ENCODE measurements at regions not wholly inside any gene's neighbourhood (a gene's known extent, or its start where the extent isn't known, plus 50 kb on each side); places are given as distances from the start of the nearest gene placed in this dataset.

GRCh38 chr6:92126983-92127382 lies 1292.4 kb downstream of the EPHA7 start:
- TF ChIP-seq, protein P1, sequence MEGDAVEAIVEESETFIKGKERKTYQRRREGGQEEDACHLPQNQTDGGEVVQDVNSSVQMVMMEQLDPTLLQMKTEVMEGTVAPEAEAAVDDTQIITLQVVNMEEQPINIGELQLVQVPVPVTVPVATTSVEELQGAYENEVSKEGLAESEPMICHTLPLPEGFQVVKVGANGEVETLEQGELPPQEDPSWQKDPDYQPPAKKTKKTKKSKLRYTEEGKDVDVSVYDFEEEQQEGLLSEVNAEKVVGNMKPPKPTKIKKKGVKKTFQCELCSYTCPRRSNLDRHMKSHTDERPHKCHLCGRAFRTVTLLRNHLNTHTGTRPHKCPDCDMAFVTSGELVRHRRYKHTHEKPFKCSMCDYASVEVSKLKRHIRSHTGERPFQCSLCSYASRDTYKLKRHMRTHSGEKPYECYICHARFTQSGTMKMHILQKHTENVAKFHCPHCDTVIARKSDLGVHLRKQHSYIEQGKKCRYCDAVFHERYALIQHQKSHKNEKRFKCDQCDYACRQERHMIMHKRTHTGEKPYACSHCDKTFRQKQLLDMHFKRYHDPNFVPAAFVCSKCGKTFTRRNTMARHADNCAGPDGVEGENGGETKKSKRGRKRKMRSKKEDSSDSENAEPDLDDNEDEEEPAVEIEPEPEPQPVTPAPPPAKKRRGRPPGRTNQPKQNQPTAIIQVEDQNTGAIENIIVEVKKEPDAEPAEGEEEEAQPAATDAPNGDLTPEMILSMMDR (IDR thresholded peaks at IDR 0.05): no peak
- TF ChIP-seq POLR2A (IDR thresholded peaks at IDR 0.05): no peak
